Activated naive CD8-positive, alpha-beta T cell treated with anti-CD3 and anti-CD28 coated beads for 36 hours (primary cell): ENCODE measurements at regions not wholly inside any gene's neighbourhood (a gene's known extent, or its start where the extent isn't known, plus 50 kb on each side); places are given as distances from the start of the nearest gene placed in this dataset.
"Not testable (repeated sequence)": the region's sequence is repeated elsewhere in the genome, so short reads cannot be mapped to it uniquely, and the experiment has no call there.

ENCODE experiments used
- DNase-seq: peaks from one replicate; pipeline ENCODE4 v3.0.0; 2021
- H3K27ac Mint-ChIP-seq: one replicate; pipeline ENCODE4 v1.8.0; 2022; ENCODE audit warnings: mild to moderate bottlenecking, moderate library complexity, mixed read lengths
- H3K27me3 Mint-ChIP-seq: one replicate; pipeline ENCODE4 v1.8.0; 2022; ENCODE audit warnings: mild to moderate bottlenecking, mixed read lengths
- H3K36me3 Mint-ChIP-seq: one replicate; pipeline ENCODE4 v1.8.0; 2021; ENCODE audit warnings: mild to moderate bottlenecking, mixed read lengths
- H3K4me1 Mint-ChIP-seq: one replicate; pipeline ENCODE4 v1.8.0; 2021; ENCODE audit warnings: mixed read lengths
- H3K4me3 Mint-ChIP-seq: one replicate; pipeline ENCODE4 v1.8.0; 2022; ENCODE audit warnings: mild to moderate bottlenecking, moderate library complexity, mixed read lengths
- H3K9me3 Mint-ChIP-seq: one replicate; pipeline ENCODE4 v1.8.0; 2022; ENCODE audit warnings: mixed read lengths

DNA sequence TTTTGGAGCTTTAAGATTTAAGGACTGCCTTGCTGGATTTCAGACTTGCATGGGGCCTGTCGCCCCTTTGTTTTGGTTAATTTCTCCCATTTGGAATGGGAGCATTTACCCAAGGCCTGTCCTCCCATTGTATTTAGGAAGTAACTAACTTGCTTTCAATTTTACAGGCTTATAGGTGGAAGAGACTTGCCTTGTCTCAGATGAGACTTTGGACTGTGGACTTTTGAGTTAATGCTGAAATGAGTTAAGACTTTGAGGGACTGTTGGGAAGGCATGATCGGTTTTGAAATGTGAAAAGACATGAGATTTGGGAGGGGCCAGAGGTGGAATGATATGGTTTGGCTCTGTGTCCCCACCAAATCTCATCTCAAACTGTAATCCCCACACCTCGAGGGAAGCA lies 56.5 kb upstream of the TNFSF10 start:
- Mint-ChIP-seq H3K36me3 (peaks cover 48% of the 10 kb centered on the region), H3K9me3 (peaks cover 17% of the 10 kb centered on the region), H3K27ac (peak overlapping the region; percentile 77), H3K4me1 (peaks cover 72% of the 10 kb centered on the region)
- DNase-seq, H3K27me3 Mint-ChIP-seq, H3K4me3 Mint-ChIP-seq: not testable (repeated sequence)

DNA sequence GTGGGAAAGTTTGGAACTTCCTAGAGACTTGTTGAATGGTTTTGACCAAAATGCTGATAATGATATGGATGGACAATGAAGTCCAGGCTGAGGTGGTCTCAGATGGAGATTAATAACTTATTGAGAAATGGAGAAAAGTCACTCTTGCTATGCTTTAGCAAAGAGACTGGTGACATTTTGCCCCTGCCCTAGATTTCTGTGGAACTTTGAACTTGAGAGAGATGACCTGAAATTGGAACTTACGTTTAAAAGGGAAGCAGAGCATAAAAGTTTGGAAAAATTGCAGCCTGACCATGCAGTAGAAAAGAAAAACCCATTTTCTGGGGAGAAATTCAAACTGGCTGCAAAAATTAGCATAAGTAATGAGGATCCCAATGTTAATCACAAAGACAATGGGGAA lies 55.5 kb upstream of the TNFSF10 start:
- not testable (repeated sequence) for H3K27me3 Mint-ChIP-seq, DNase-seq, H3K4me3 Mint-ChIP-seq
- H3K9me3 Mint-ChIP-seq = peaks cover 17% of the 10 kb centered on the region
- peaks cover 41% of the 10 kb centered on the region for H3K36me3 Mint-ChIP-seq
- peaks cover 65% of the 10 kb centered on the region for H3K4me1 Mint-ChIP-seq
- H3K27ac Mint-ChIP-seq = peak overlapping the region; percentile 65

GRCh38 chr3:172577987-172578570 lies 54.8 kb upstream of the TNFSF10 start:
- DNase-seq = no peak
- H3K36me3 Mint-ChIP-seq = peaks cover 36% of the 10 kb centered on the region
- H3K9me3 Mint-ChIP-seq = peaks cover 14% of the 10 kb centered on the region
- H3K4me3 Mint-ChIP-seq = no peak overlapping the region
- peak overlapping the region; percentile 65 for H3K27ac Mint-ChIP-seq
- H3K4me1 Mint-ChIP-seq = peaks cover 59% of the 10 kb centered on the region
- no peaks in the 10 kb centered on the region for H3K27me3 Mint-ChIP-seq

DNA sequence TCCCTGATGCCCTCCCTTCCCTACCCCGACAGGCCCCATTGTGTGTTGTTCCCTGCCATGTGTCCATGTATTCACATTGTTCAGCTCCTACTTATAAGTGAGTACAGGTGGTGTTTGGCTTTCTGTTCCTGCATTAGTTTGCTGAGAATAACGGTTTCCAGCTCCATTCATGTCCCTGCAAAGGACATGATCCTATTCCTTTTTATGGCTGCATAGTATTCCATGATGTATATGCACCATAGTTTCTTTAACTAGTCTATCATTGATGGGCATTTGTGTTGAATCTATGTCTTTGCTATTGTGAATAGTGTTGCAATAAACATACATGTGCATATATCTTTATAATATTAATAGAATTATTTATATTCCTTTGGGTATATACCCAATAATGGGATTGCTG lies 52.1 kb upstream of the TNFSF10 start:
- H3K36me3 Mint-ChIP-seq = peaks cover 33% of the 10 kb centered on the region
- no peak overlapping the region for H3K27ac Mint-ChIP-seq
- no peak overlapping the region for H3K4me3 Mint-ChIP-seq
- peaks cover 32% of the 10 kb centered on the region for H3K4me1 Mint-ChIP-seq
- peaks cover 19% of the 10 kb centered on the region for H3K9me3 Mint-ChIP-seq
- DNase-seq = no peak
- H3K27me3 Mint-ChIP-seq = no peaks in the 10 kb centered on the region

DNA sequence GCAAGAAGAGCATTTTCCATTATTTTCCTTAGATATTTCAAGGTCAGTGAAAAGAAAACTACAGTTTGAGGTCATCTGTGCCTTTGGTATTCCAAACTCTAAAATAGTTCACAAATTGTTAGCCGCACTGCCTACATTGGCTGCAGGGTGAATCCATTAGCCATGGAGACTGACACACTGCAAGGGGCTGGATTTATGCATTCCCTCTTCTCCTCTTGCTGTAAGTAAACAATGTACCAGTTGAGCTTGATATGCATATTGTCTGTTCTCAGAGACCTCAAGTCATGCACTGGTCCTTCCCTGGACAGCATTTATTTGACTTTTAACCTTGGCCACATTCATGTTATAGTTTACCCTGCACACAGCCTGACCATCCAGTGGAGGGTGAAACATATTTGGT lies 50.2 kb upstream of the TNFSF10 start:
- H3K27ac Mint-ChIP-seq = no peak overlapping the region
- peaks cover 26% of the 10 kb centered on the region for H3K9me3 Mint-ChIP-seq
- H3K36me3 Mint-ChIP-seq = peaks cover 19% of the 10 kb centered on the region
- H3K27me3 Mint-ChIP-seq = no peaks in the 10 kb centered on the region
- DNase-seq = no peak
- H3K4me3 Mint-ChIP-seq = no peak overlapping the region
- peaks cover 14% of the 10 kb centered on the region for H3K4me1 Mint-ChIP-seq
